ENCODE measurements at regions not wholly inside any gene's neighbourhood (a gene's known extent, or its start where the extent isn't known, plus 50 kb on each side); places are given as distances from the start of the nearest gene placed in this dataset.

- H3K79me2 ChIP-seq (ENCODE audit: insufficient read depth), result no peaks in the 10 kb centered on the region
Observed at GRCh38 chr4:85222561-85222960, 252.4 kb upstream of the ARHGAP24 start.

GRCh38 chr4:85228264-85228663, 246.7 kb upstream of the ARHGAP24 start:
- Histone ChIP-seq H3K9me3 (ENCODE audit: low read depth) (no peaks in the 10 kb centered on the region), H3K9me2 (ENCODE audit: insufficient read depth) (no peaks in the 10 kb centered on the region), H3K9ac (no peak overlapping the region), H2AFZ (no peak overlapping the region), H3K27ac (no peak overlapping the region), H3K27me3 (replicated peaks; ENCODE audit: insufficient read depth) (peaks cover 8% of the 10 kb centered on the region; the same call in 1 of the 2 replicates), H3K4me2 (ENCODE audit: unreplicated experiment) (no peak overlapping the region), H3K36me3 (ENCODE audit: low read depth) (no peaks in the 10 kb centered on the region), H3K4me3 (no peak overlapping the region), H3K79me2 (ENCODE audit: insufficient read depth) (no peaks in the 10 kb centered on the region), H3K4me1 (ENCODE audit: insufficient read depth) (no peaks in the 10 kb centered on the region), H4K20me1 (ENCODE audit: insufficient read depth) (no peaks in the 10 kb centered on the region), H3F3A (ENCODE audit: insufficient read depth) (no peaks in the 10 kb centered on the region)
- TF ChIP-seq EZH2 (IDR thresholded peaks at IDR 0.05; ENCODE audit: insufficient read depth, poor library complexity, severe bottlenecking), result no peak
- TF ChIP-seq EZH2phosphoT487 (IDR thresholded peaks at IDR 0.05; ENCODE audit: insufficient read depth, low read depth), result no peak
- DNase-seq, result no peak
- in situ Hi-C loops (cut with MboI), result no loop called here
- 11 to 14% methylated on average over 2 of the region's 2 CpGs for WGBS, 2 experiments (ENCODE audit: low coverage in 1 of 2, low lambda C conversion rate in 2 of 2, missing lambda C conversion rate in 2 of 2)

More at GRCh38 chr4:85222561-85222960, 252.4 kb upstream of the ARHGAP24 start:
- Histone ChIP-seq H3K9me3 (ENCODE audit: low read depth) (no peaks in the 10 kb centered on the region), H3F3A (ENCODE audit: insufficient read depth) (no peaks in the 10 kb centered on the region), H3K4me2 (ENCODE audit: unreplicated experiment) (no peak overlapping the region), H3K9ac (no peak overlapping the region), H3K27ac (no peak overlapping the region), H3K9me2 (ENCODE audit: insufficient read depth) (no peaks in the 10 kb centered on the region), H3K36me3 (ENCODE audit: low read depth) (no peaks in the 10 kb centered on the region), H3K4me3 (no peak overlapping the region), H3K27me3 (replicated peaks; ENCODE audit: insufficient read depth) (0 out of 2 replicates have a peak, but pooled peaks cover 14% of the 10 kb centered on the region), H3K4me1 (ENCODE audit: insufficient read depth) (no peaks in the 10 kb centered on the region), H2AFZ (no peak overlapping the region), H4K20me1 (ENCODE audit: insufficient read depth) (no peaks in the 10 kb centered on the region)
- in situ Hi-C loops (cut with MboI), result no loop called here
- WGBS, 2 experiments (ENCODE audit: low coverage in 1 of 2, low lambda C conversion rate in 2 of 2, missing lambda C conversion rate in 2 of 2), result 24 to 37% methylated on average over 4 of the region's 4 CpGs
- TF ChIP-seq EZH2phosphoT487 (IDR thresholded peaks at IDR 0.05; ENCODE audit: insufficient read depth, low read depth), result no peak
- TF ChIP-seq EZH2 (IDR thresholded peaks at IDR 0.05; ENCODE audit: insufficient read depth, poor library complexity, severe bottlenecking), result no peak
- DNase-seq, result no peak

- H3K9me3 ChIP-seq (ENCODE audit: low read depth), result no peaks in the 10 kb centered on the region
- TF ChIP-seq EZH2 (IDR thresholded peaks at IDR 0.05; ENCODE audit: insufficient read depth, poor library complexity, severe bottlenecking) (no peak), EZH2phosphoT487 (IDR thresholded peaks at IDR 0.05; ENCODE audit: insufficient read depth, low read depth) (no peak)
- no peaks in the 10 kb centered on the region for H3K9me2 ChIP-seq (ENCODE audit: insufficient read depth)
- H3K4me3 ChIP-seq, result no peak overlapping the region
- in situ Hi-C loops (cut with MboI), result no loop called here
- no peak overlapping the region for H3K27ac ChIP-seq
- H2AFZ ChIP-seq, result no peak overlapping the region
- H4K20me1 ChIP-seq (ENCODE audit: insufficient read depth), result no peaks in the 10 kb centered on the region
- no peaks in the 10 kb centered on the region for H3F3A ChIP-seq (ENCODE audit: insufficient read depth)
- no peaks in the 10 kb centered on the region for H3K79me2 ChIP-seq (ENCODE audit: insufficient read depth)
- H3K4me2 ChIP-seq (ENCODE audit: unreplicated experiment), result no peak overlapping the region
- no peak for DNase-seq
- no peaks in the 10 kb centered on the region for H3K36me3 ChIP-seq (ENCODE audit: low read depth)
- no peak overlapping the region for H3K9ac ChIP-seq
- H3K4me1 ChIP-seq (ENCODE audit: insufficient read depth), result no peaks in the 10 kb centered on the region
- H3K27me3 ChIP-seq (replicated peaks; ENCODE audit: insufficient read depth), result peaks cover 3% of the 10 kb centered on the region
- WGBS, 2 experiments (ENCODE audit: low coverage in 1 of 2, low lambda C conversion rate in 2 of 2, missing lambda C conversion rate in 2 of 2), result 48 to 62% methylated on average over 3 of the region's 3 CpGs
Observed at GRCh38 chr4:85233516-85233915, 241.4 kb upstream of the ARHGAP24 start.

GRCh38 chr4:85243857-85244256, 231.1 kb upstream of the ARHGAP24 start:
- no peaks in the 10 kb centered on the region for H3F3A ChIP-seq (ENCODE audit: insufficient read depth)
- H3K27ac ChIP-seq, result no peak overlapping the region
- H3K36me3 ChIP-seq (ENCODE audit: low read depth), result no peaks in the 10 kb centered on the region
- no peak overlapping the region for H3K9ac ChIP-seq
- H3K4me3 ChIP-seq, result no peak overlapping the region
- in situ Hi-C loops (cut with MboI), result no loop called here
- H3K9me2 ChIP-seq (ENCODE audit: insufficient read depth), result no peaks in the 10 kb centered on the region
- TF ChIP-seq EZH2 (IDR thresholded peaks at IDR 0.05; ENCODE audit: insufficient read depth, poor library complexity, severe bottlenecking) (no peak), EZH2phosphoT487 (IDR thresholded peaks at IDR 0.05; ENCODE audit: insufficient read depth, low read depth) (no peak)
- H3K4me1 ChIP-seq (ENCODE audit: insufficient read depth), result no peaks in the 10 kb centered on the region
- H3K27me3 ChIP-seq (replicated peaks; ENCODE audit: insufficient read depth), result no peaks in the 10 kb centered on the region
- H2AFZ ChIP-seq, result no peak overlapping the region
- H3K79me2 ChIP-seq (ENCODE audit: insufficient read depth), result no peaks in the 10 kb centered on the region
- no peaks in the 10 kb centered on the region for H3K9me3 ChIP-seq (ENCODE audit: low read depth)
- no peaks in the 10 kb centered on the region for H4K20me1 ChIP-seq (ENCODE audit: insufficient read depth)
- 8 to 33% methylated on average over 1 of the region's 1 CpG for WGBS, 2 experiments (ENCODE audit: low coverage in 1 of 2, low lambda C conversion rate in 2 of 2, missing lambda C conversion rate in 2 of 2)
- H3K4me2 ChIP-seq (ENCODE audit: unreplicated experiment), result no peak overlapping the region
- DNase-seq, result no peak

- no peaks in the 10 kb centered on the region for H3K36me3 ChIP-seq (ENCODE audit: low read depth)
- no peaks in the 10 kb centered on the region for H3K4me1 ChIP-seq (ENCODE audit: insufficient read depth)
- H4K20me1 ChIP-seq (ENCODE audit: insufficient read depth), result no peaks in the 10 kb centered on the region
- H3K9me3 ChIP-seq (ENCODE audit: low read depth), result no peaks in the 10 kb centered on the region
- H3K27ac ChIP-seq, result no peak overlapping the region
- in situ Hi-C loops (cut with MboI), result no loop called here
- TF ChIP-seq EZH2phosphoT487 (IDR thresholded peaks at IDR 0.05; ENCODE audit: insufficient read depth, low read depth) (no peak), EZH2 (IDR thresholded peaks at IDR 0.05; ENCODE audit: insufficient read depth, poor library complexity, severe bottlenecking) (no peak)
- 86 to 92% methylated on average over 1 of the region's 1 CpG for WGBS, 2 experiments (ENCODE audit: low coverage in 1 of 2, low lambda C conversion rate in 2 of 2, missing lambda C conversion rate in 2 of 2)
- H3K4me2 ChIP-seq (ENCODE audit: unreplicated experiment), result no peak overlapping the region
- no peak overlapping the region for H2AFZ ChIP-seq
- H3K4me3 ChIP-seq, result no peak overlapping the region
- no peaks in the 10 kb centered on the region for H3K9me2 ChIP-seq (ENCODE audit: insufficient read depth)
- H3F3A ChIP-seq (ENCODE audit: insufficient read depth), result no peaks in the 10 kb centered on the region
- DNase-seq, result no peak
- no peaks in the 10 kb centered on the region for H3K27me3 ChIP-seq (replicated peaks; ENCODE audit: insufficient read depth)
- no peaks in the 10 kb centered on the region for H3K79me2 ChIP-seq (ENCODE audit: insufficient read depth)
- no peak overlapping the region for H3K9ac ChIP-seq
Observed at GRCh38 chr4:85244638-85245037, 230.3 kb upstream of the ARHGAP24 start.
